Activated naive CD8-positive, alpha-beta T cell treated with anti-CD3 and anti-CD28 coated beads for 36 hours (primary cell): ENCODE measurements at regions not wholly inside any gene's neighbourhood (a gene's known extent, or its start where the extent isn't known, plus 50 kb on each side); places are given as distances from the start of the nearest gene placed in this dataset.
"Not testable (repeated sequence)": the region's sequence is repeated elsewhere in the genome, so short reads cannot be mapped to it uniquely, and the experiment has no call there.

Experiments
- DNase-seq: peaks from one replicate; pipeline ENCODE4 v3.0.0; 2021
- H3K27ac Mint-ChIP-seq: one replicate; pipeline ENCODE4 v1.8.0; 2022; ENCODE audit warnings: mild to moderate bottlenecking, moderate library complexity, mixed read lengths
- H3K27me3 Mint-ChIP-seq: one replicate; pipeline ENCODE4 v1.8.0; 2022; ENCODE audit warnings: mild to moderate bottlenecking, mixed read lengths
- H3K36me3 Mint-ChIP-seq: one replicate; pipeline ENCODE4 v1.8.0; 2021; ENCODE audit warnings: mild to moderate bottlenecking, mixed read lengths
- H3K4me1 Mint-ChIP-seq: one replicate; pipeline ENCODE4 v1.8.0; 2021; ENCODE audit warnings: mixed read lengths
- H3K4me3 Mint-ChIP-seq: one replicate; pipeline ENCODE4 v1.8.0; 2022; ENCODE audit warnings: mild to moderate bottlenecking, moderate library complexity, mixed read lengths
- H3K9me3 Mint-ChIP-seq: one replicate; pipeline ENCODE4 v1.8.0; 2022; ENCODE audit warnings: mixed read lengths

GRCh38 chr10:35950701-35951100 is 308.6 kb upstream of the FZD8 start:
- no peak for DNase-seq
- no peak overlapping the region for H3K27ac Mint-ChIP-seq
- H3K27me3 Mint-ChIP-seq = peaks cover 3% of the 10 kb centered on the region
- no peak overlapping the region for H3K4me3 Mint-ChIP-seq
- no peaks in the 10 kb centered on the region for H3K4me1 Mint-ChIP-seq
- no peaks in the 10 kb centered on the region for H3K36me3 Mint-ChIP-seq
- no peaks in the 10 kb centered on the region for H3K9me3 Mint-ChIP-seq

- Mint-ChIP-seq H3K4me1 (no peaks in the 10 kb centered on the region), H3K4me3 (no peak overlapping the region), H3K27me3 (no peaks in the 10 kb centered on the region), H3K9me3 (no peaks in the 10 kb centered on the region), H3K36me3 (no peaks in the 10 kb centered on the region), H3K27ac (no peak overlapping the region)
- no peak for DNase-seq
These were observed 308.1 kb upstream of the FZD8 start for GRCh38 chr10:35950226-35950625.

GRCh38 chr10:35949811-35950211 is 307.7 kb upstream of the FZD8 start:
- H3K36me3 Mint-ChIP-seq = no peaks in the 10 kb centered on the region
- no peak overlapping the region for H3K4me3 Mint-ChIP-seq

GRCh38 chr10:35946556-35946955 is 304.5 kb upstream of the FZD8 start:
- no peaks in the 10 kb centered on the region for H3K9me3 Mint-ChIP-seq
- DNase-seq = no peak
- H3K36me3 Mint-ChIP-seq = no peaks in the 10 kb centered on the region
- H3K27me3 Mint-ChIP-seq = no peaks in the 10 kb centered on the region
- no peak overlapping the region for H3K27ac Mint-ChIP-seq
- H3K4me1 Mint-ChIP-seq = no peaks in the 10 kb centered on the region
- no peak overlapping the region for H3K4me3 Mint-ChIP-seq

More at GRCh38 chr10:35949811-35950211, 307.7 kb upstream of the FZD8 start:
- Mint-ChIP-seq H3K9me3 (no peaks in the 10 kb centered on the region), H3K27me3 (no peaks in the 10 kb centered on the region), H3K27ac (no peak overlapping the region), H3K4me1 (no peaks in the 10 kb centered on the region)
- no peak for DNase-seq

- Mint-ChIP-seq H3K4me1 (no peaks in the 10 kb centered on the region), H3K27me3 (no peaks in the 10 kb centered on the region), H3K27ac (no peak overlapping the region), H3K36me3 (no peaks in the 10 kb centered on the region), H3K4me3 (no peak overlapping the region), H3K9me3 (no peaks in the 10 kb centered on the region)
- no peak for DNase-seq
These were observed 300.0 kb upstream of the FZD8 start for GRCh38 chr10:35942057-35942456.

GRCh38 chr10:35940141-35941041 is 298.3 kb upstream of the FZD8 start:
- DNase-seq = no peak
- Mint-ChIP-seq H3K36me3 (no peaks in the 10 kb centered on the region), H3K27ac (no peak overlapping the region), H3K9me3 (no peaks in the 10 kb centered on the region), H3K4me1 (no peaks in the 10 kb centered on the region), H3K27me3 (no peaks in the 10 kb centered on the region), H3K4me3 (no peak overlapping the region)

GRCh38 chr10:35938160-35938559 is 296.1 kb upstream of the FZD8 start:
- Mint-ChIP-seq H3K27me3 (no peaks in the 10 kb centered on the region), H3K4me3 (no peak overlapping the region), H3K9me3 (no peaks in the 10 kb centered on the region), H3K4me1 (no peaks in the 10 kb centered on the region), H3K27ac (no peak overlapping the region), H3K36me3 (no peaks in the 10 kb centered on the region)
- no peak for DNase-seq

- H3K27me3 Mint-ChIP-seq = no peaks in the 10 kb centered on the region
- no peak overlapping the region for H3K27ac Mint-ChIP-seq
These were observed 295.4 kb upstream of the FZD8 start for GRCh38 chr10:35937546-35937945.

GRCh38 chr10:35934642-35934995 is 292.5 kb upstream of the FZD8 start:
- Mint-ChIP-seq H3K4me3 (no peak overlapping the region), H3K4me1 (no peaks in the 10 kb centered on the region), H3K27ac (no peak overlapping the region), H3K27me3 (no peaks in the 10 kb centered on the region), H3K36me3 (no peaks in the 10 kb centered on the region), H3K9me3 (no peaks in the 10 kb centered on the region)
- DNase-seq = no peak

More at GRCh38 chr10:35937546-35937945, 295.4 kb upstream of the FZD8 start:
- no peaks in the 10 kb centered on the region for H3K36me3 Mint-ChIP-seq
- no peak for DNase-seq
- no peaks in the 10 kb centered on the region for H3K4me1 Mint-ChIP-seq
- H3K9me3 Mint-ChIP-seq = no peaks in the 10 kb centered on the region
- no peak overlapping the region for H3K4me3 Mint-ChIP-seq

- DNase-seq = no peak
- H3K4me3 Mint-ChIP-seq = no peak overlapping the region
- no peak overlapping the region for H3K27ac Mint-ChIP-seq
- no peaks in the 10 kb centered on the region for H3K27me3 Mint-ChIP-seq
- no peaks in the 10 kb centered on the region for H3K4me1 Mint-ChIP-seq
- H3K36me3 Mint-ChIP-seq = no peaks in the 10 kb centered on the region
- H3K9me3 Mint-ChIP-seq = no peaks in the 10 kb centered on the region
These were observed 292.0 kb upstream of the FZD8 start for GRCh38 chr10:35933940-35934641.

GRCh38 chr10:35933491-35933890 is 291.4 kb upstream of the FZD8 start:
- DNase-seq = no peak
- H3K36me3 Mint-ChIP-seq = no peaks in the 10 kb centered on the region
- no peak overlapping the region for H3K27ac Mint-ChIP-seq
- no peaks in the 10 kb centered on the region for H3K27me3 Mint-ChIP-seq
- no peak overlapping the region for H3K4me3 Mint-ChIP-seq
- H3K4me1 Mint-ChIP-seq = no peaks in the 10 kb centered on the region
- no peaks in the 10 kb centered on the region for H3K9me3 Mint-ChIP-seq

- H3K4me3 Mint-ChIP-seq, H3K36me3 Mint-ChIP-seq, H3K27ac Mint-ChIP-seq, H3K9me3 Mint-ChIP-seq, H3K4me1 Mint-ChIP-seq, H3K27me3 Mint-ChIP-seq, DNase-seq: not testable (repeated sequence)
These were observed 287.9 kb upstream of the FZD8 start for GRCh38 chr10:35929962-35930361.

GRCh38 chr10:35928748-35929147 is 286.7 kb upstream of the FZD8 start:
- H3K36me3 Mint-ChIP-seq = no peaks in the 10 kb centered on the region
- H3K27ac Mint-ChIP-seq = no peak overlapping the region
- H3K4me3 Mint-ChIP-seq = no peak overlapping the region
- H3K4me1 Mint-ChIP-seq = no peaks in the 10 kb centered on the region
- DNase-seq = no peak
- H3K27me3 Mint-ChIP-seq = no peaks in the 10 kb centered on the region
- H3K9me3 Mint-ChIP-seq = no peaks in the 10 kb centered on the region

GRCh38 chr10:35927990-35928488 is 285.9 kb upstream of the FZD8 start:
- no peaks in the 10 kb centered on the region for H3K36me3 Mint-ChIP-seq
- H3K27me3 Mint-ChIP-seq = no peaks in the 10 kb centered on the region
- no peaks in the 10 kb centered on the region for H3K9me3 Mint-ChIP-seq
- no peak for DNase-seq
- no peak overlapping the region for H3K27ac Mint-ChIP-seq
- no peaks in the 10 kb centered on the region for H3K4me1 Mint-ChIP-seq
- no peak overlapping the region for H3K4me3 Mint-ChIP-seq

- Mint-ChIP-seq H3K4me3 (no peak overlapping the region), H3K4me1 (no peaks in the 10 kb centered on the region), H3K9me3 (no peaks in the 10 kb centered on the region), H3K36me3 (no peaks in the 10 kb centered on the region), H3K27ac (no peak overlapping the region), H3K27me3 (no peaks in the 10 kb centered on the region)
- no peak for DNase-seq
These were observed 285.2 kb upstream of the FZD8 start for GRCh38 chr10:35927341-35927740.

- Mint-ChIP-seq H3K4me1 (no peaks in the 10 kb centered on the region), H3K36me3 (no peaks in the 10 kb centered on the region), H3K27me3 (no peaks in the 10 kb centered on the region), H3K9me3 (no peaks in the 10 kb centered on the region), H3K4me3 (no peak overlapping the region), H3K27ac (no peak overlapping the region)
- no peak for DNase-seq
These were observed 284.8 kb upstream of the FZD8 start for GRCh38 chr10:35926846-35927245.
